ENCODE measurements at regions not wholly inside any gene's neighbourhood (a gene's known extent, or its start where the extent isn't known, plus 50 kb on each side); places are given as distances from the start of the nearest gene placed in this dataset.

DNA sequence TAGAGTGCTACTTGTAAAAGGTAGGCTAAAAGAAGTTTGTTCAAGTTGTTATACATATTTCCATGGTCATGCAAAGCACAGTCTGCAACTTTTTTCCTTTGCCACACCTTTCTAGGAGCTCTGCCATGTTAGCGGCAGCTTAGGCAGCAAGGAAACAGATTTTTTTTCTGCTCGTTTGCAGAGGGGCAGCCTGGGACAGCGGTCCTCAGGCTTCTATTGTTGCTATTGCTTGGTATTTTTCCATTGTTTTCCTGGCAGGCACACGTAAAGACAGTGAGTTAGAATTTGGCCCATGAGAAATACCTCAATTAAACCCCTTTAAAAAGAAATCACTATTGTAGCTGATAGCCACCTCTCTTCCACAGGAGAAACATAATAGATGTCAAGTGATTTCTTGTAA is 391.4 kb downstream of the SH2D1A start:
- ChIA-PET POLR2A (ENCODE audit: unreplicated experiment) (no interaction called here), CTCF (no interaction called here)
- Histone ChIP-seq H3K4me1 (replicated peaks; ENCODE audit: insufficient read depth) (no peaks in the 10 kb centered on the region), H3K36me3 (ENCODE audit: low read depth) (no peaks in the 10 kb centered on the region), H3K27ac (no peak overlapping the region), H2AFZ (no peak overlapping the region), H3F3A (ENCODE audit: insufficient read depth, low read depth) (no peaks in the 10 kb centered on the region), H3K79me2 (ENCODE audit: low read depth) (no peaks in the 10 kb centered on the region), H3K4me2 (no peak overlapping the region), H3K4me3 (no peak overlapping the region), H3K27me3 (ENCODE audit: insufficient read depth, low read depth) (no peaks in the 10 kb centered on the region), H3K9me2 (ENCODE audit: insufficient read depth) (no peaks in the 10 kb centered on the region), H4K20me1 (ENCODE audit: insufficient read depth) (no peaks in the 10 kb centered on the region), H3K9me3 (ENCODE audit: insufficient read depth, low read depth) (0 out of 2 replicates have a peak, but pooled peaks cover 5% of the 10 kb centered on the region)
- intact Hi-C loops (cut with micrococcal nuclease; ENCODE audit: unreplicated experiment): no loop called here
- no peak for DNase-seq
- BruUV-seq (replicated peaks): no TSS peak
- TF ChIP-seq, protein P1, sequence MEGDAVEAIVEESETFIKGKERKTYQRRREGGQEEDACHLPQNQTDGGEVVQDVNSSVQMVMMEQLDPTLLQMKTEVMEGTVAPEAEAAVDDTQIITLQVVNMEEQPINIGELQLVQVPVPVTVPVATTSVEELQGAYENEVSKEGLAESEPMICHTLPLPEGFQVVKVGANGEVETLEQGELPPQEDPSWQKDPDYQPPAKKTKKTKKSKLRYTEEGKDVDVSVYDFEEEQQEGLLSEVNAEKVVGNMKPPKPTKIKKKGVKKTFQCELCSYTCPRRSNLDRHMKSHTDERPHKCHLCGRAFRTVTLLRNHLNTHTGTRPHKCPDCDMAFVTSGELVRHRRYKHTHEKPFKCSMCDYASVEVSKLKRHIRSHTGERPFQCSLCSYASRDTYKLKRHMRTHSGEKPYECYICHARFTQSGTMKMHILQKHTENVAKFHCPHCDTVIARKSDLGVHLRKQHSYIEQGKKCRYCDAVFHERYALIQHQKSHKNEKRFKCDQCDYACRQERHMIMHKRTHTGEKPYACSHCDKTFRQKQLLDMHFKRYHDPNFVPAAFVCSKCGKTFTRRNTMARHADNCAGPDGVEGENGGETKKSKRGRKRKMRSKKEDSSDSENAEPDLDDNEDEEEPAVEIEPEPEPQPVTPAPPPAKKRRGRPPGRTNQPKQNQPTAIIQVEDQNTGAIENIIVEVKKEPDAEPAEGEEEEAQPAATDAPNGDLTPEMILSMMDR (conservative IDR thresholded peaks at IDR 0.05): no peak
- no peak for TF ChIP-seq EZH2 (IDR thresholded peaks at IDR 0.05; ENCODE audit: low read depth)

- POLR2A ChIA-PET (ENCODE audit: unreplicated experiment): no interaction called here
- Histone ChIP-seq H3K9me3 (ENCODE audit: insufficient read depth, low read depth) (no peaks in the 10 kb centered on the region), H3F3A (ENCODE audit: insufficient read depth, low read depth) (no peaks in the 10 kb centered on the region), H2AFZ (no peak overlapping the region), H3K27ac (no peak overlapping the region), H3K27me3 (ENCODE audit: insufficient read depth, low read depth) (no peaks in the 10 kb centered on the region), H3K79me2 (ENCODE audit: low read depth) (no peaks in the 10 kb centered on the region), H4K20me1 (ENCODE audit: insufficient read depth) (no peaks in the 10 kb centered on the region), H3K4me2 (no peak overlapping the region), H3K36me3 (ENCODE audit: low read depth) (no peaks in the 10 kb centered on the region), H3K4me1 (replicated peaks; ENCODE audit: insufficient read depth) (no peaks in the 10 kb centered on the region), H3K4me3 (no peak overlapping the region), H3K9me2 (ENCODE audit: insufficient read depth) (no peaks in the 10 kb centered on the region)
- DNase-seq: no peak
- CTCF ChIA-PET: interaction anchor here (0.6 kb wide), 1 partner anchor 970 kb away, joined by 3 read pairs; no protein-coding TSS in a partner anchor
- intact Hi-C loops (cut with micrococcal nuclease; ENCODE audit: unreplicated experiment): no loop called here
- no TSS peak for BruUV-seq (replicated peaks)
- TF ChIP-seq, protein P1 (conservative IDR thresholded peaks at IDR 0.05): no peak
- TF ChIP-seq EZH2 (IDR thresholded peaks at IDR 0.05; ENCODE audit: low read depth): no peak
Measured at GRCh38 chrX:124747295-124747694, 400.9 kb downstream of the SH2D1A start.

DNA sequence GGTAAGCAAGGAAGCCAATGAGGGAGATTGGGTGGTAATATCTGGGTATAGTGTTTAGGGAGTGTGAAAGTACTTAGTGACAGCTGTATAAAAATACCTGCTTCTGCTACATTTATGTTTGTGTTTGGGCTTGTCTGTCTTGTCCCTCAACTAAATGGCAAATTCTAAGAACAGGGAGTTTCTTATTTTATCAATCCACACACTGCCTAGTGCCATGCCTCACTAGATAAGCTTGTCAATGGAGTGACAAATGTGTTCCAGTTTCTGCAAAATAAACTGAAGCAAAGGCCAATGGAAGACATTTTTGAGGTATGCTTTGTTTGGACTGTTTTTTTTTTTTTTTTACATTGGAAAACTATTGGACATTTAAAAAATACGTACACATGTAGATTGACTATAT is 418.0 kb downstream of the SH2D1A start:
- POLR2A ChIA-PET (ENCODE audit: unreplicated experiment): no interaction called here
- intact Hi-C loops (cut with micrococcal nuclease; ENCODE audit: unreplicated experiment): no loop called here
- no peaks in the 10 kb centered on the region for H3K9me3 ChIP-seq (ENCODE audit: insufficient read depth, low read depth)
- no peaks in the 10 kb centered on the region for H4K20me1 ChIP-seq (ENCODE audit: insufficient read depth)
- H2AFZ ChIP-seq: no peak overlapping the region
- BruUV-seq (replicated peaks): no TSS peak
- no peak for DNase-seq
- H3K79me2 ChIP-seq (ENCODE audit: low read depth): no peaks in the 10 kb centered on the region
- no peak for TF ChIP-seq EZH2 (IDR thresholded peaks at IDR 0.05; ENCODE audit: low read depth)
- TF ChIP-seq, protein P1 (conservative IDR thresholded peaks at IDR 0.05): no peak
- no peaks in the 10 kb centered on the region for H3K27me3 ChIP-seq (ENCODE audit: insufficient read depth, low read depth)
- no peak overlapping the region for H3K4me2 ChIP-seq
- H3K9me2 ChIP-seq (ENCODE audit: insufficient read depth): no peaks in the 10 kb centered on the region
- no peaks in the 10 kb centered on the region for H3K4me1 ChIP-seq (replicated peaks; ENCODE audit: insufficient read depth)
- H3K4me3 ChIP-seq: no peak overlapping the region
- H3K27ac ChIP-seq: no peak overlapping the region
- no peaks in the 10 kb centered on the region for H3F3A ChIP-seq (ENCODE audit: insufficient read depth, low read depth)
- no peaks in the 10 kb centered on the region for H3K36me3 ChIP-seq (ENCODE audit: low read depth)
- CTCF ChIA-PET: no interaction called here

Measured in PC-9 (cell line).